SK-N-SH (cell line): ENCODE measurements at regions not wholly inside any gene's neighbourhood (a gene's known extent, or its start where the extent isn't known, plus 50 kb on each side); places are given as distances from the start of the nearest gene placed in this dataset.

Source experiments
- CTCF ChIA-PET: fragments of 300-600, 350-600 bp; formaldehyde crosslinking; extraction: SDS; loops from one replicate; lab custom pipeline; 2021; lab: Yijun Ruan, JAX
- POLR2A ChIA-PET: fragments of 350-600 bp; sonication (Branson Sonifier 250); formaldehyde crosslinking; extraction: SDS; loops from one replicate; lab custom pipeline; 2020; ENCODE audit warnings: antibody characterized with exemption, inconsistent platforms; lab: Yijun Ruan, JAX
- DNase-seq: peaks from one replicate; pipeline ENCODE4 v3.0.0; 2012
- H2AFZ ChIP-seq: fragments of 200-600 bp; sonication (generic); 2 replicates; pipeline ENCODE4 v1.8.1; 2016; ENCODE audit warnings: antibody characterized with exemption, mild to moderate bottlenecking, low read depth
- H3F3A ChIP-seq: fragments of 200-600 bp; sonication (generic); replicated peaks from 2 replicates; pipeline ENCODE3; 2016; ENCODE audit warnings: antibody characterized with exemption, mild to moderate bottlenecking; ENCODE audit not compliant: insufficient read depth
- H3K27ac ChIP-seq, 2 experiments: fragments of 200-500 bp in 1 of 2; fragments of 200-600 bp in 1 of 2; sonication (Bioruptor generic) in 1 of 2; sonication (generic), shearing (Covaris generic) in 1 of 2; 2 replicates each; pipeline versions ENCODE4 v1.5.1 to v1.6.1; 2014 to 2016; ENCODE audit warnings: low read depth in 2 of 2, inconsistent platforms in 1 of 2, low read length in 1 of 2, mild to moderate bottlenecking in 1 of 2, mixed read lengths in 1 of 2
- H3K27me3 ChIP-seq: fragments of 200-600 bp; sonication (generic), shearing (Covaris generic); 2 replicates; pipeline ENCODE4 v1.6.1; 2016; ENCODE audit warnings: mixed run types; ENCODE audit not compliant: insufficient read depth
- H3K36me3 ChIP-seq, 2 experiments: fragments of 200-500 bp in 1 of 2; fragments of 200-600 bp in 1 of 2; sonication (Bioruptor generic) in 1 of 2; sonication (generic) in 1 of 2; replicated peaks in 1 of 2; 2 replicates each; pipeline versions ENCODE3 to v1.5.1; 2014 to 2016; ENCODE audit warnings: low read length in 1 of 2, mild to moderate bottlenecking in 1 of 2; ENCODE audit not compliant: insufficient read depth in 2 of 2, control insufficient read depth in 1 of 2
- H3K4me1 ChIP-seq, 2 experiments: fragments of 200-500 bp in 1 of 2; fragments of 200-600 bp in 1 of 2; sonication (Bioruptor generic) in 1 of 2; sonication (generic), shearing (Covaris generic) in 1 of 2; 2 replicates each; pipeline versions ENCODE4 v1.5.1 to v1.6.1; 2014 to 2016; ENCODE audit warnings: low read depth in 1 of 2, low read length in 1 of 2, mixed run types in 1 of 2; ENCODE audit not compliant: insufficient read depth in 2 of 2, control insufficient read depth in 1 of 2
- H3K4me2 ChIP-seq: fragments of 200-600 bp; sonication (generic), shearing (Covaris generic); 2 replicates; pipeline ENCODE4 v1.6.1; 2017; ENCODE audit warnings: mixed run types
- H3K4me3 ChIP-seq, 2 experiments: fragments of 200-500 bp in 1 of 2; fragments of 200-600 bp in 1 of 2; sonication (Bioruptor generic) in 1 of 2; sonication (generic), shearing (Covaris generic) in 1 of 2; 2 replicates each; pipeline versions ENCODE4 v1.5.1 to v1.8.1; 2014 to 2016; ENCODE audit warnings: low read depth in 2 of 2, inconsistent platforms in 1 of 2, low read length in 1 of 2, mild to moderate bottlenecking in 1 of 2, mixed read lengths in 1 of 2, moderate library complexity in 1 of 2
- H3K79me2 ChIP-seq: fragments of 200-600 bp; sonication (generic); 2 replicates; pipeline ENCODE4 v1.8.1; 2017; ENCODE audit warnings: mild to moderate bottlenecking; ENCODE audit not compliant: insufficient read depth
- H3K9ac ChIP-seq: fragments of 200-600 bp; sonication (generic); 2 replicates; pipeline ENCODE4 v1.6.1; 2017; ENCODE audit warnings: mixed run types
- H3K9me2 ChIP-seq: fragments of 200-600 bp; sonication (generic); 2 replicates; pipeline ENCODE4 v1.6.1; 2017; ENCODE audit warnings: mixed run types
- H3K9me3 ChIP-seq: fragments of 200-600 bp; sonication (generic); 2 replicates; pipeline ENCODE4 v1.6.1; 2017; ENCODE audit warnings: mixed run types, mild to moderate bottlenecking, moderate library complexity
- H4K20me1 ChIP-seq: fragments of 200-600 bp; sonication (generic); 2 replicates; pipeline ENCODE4 v1.6.1; 2017; ENCODE audit warnings: mild to moderate bottlenecking, mixed run types; ENCODE audit not compliant: insufficient read depth
- EP300 ChIP-seq, 2 experiments: IDR thresholded peaks; 2 replicates each; pipeline versions ENCODE4 v1.4.0 to v1.6.1; 2012; ENCODE audit warnings: borderline replicate concordance in 1 of 2, low read depth in 1 of 2, low read length in 1 of 2
- FOSL2 ChIP-seq: IDR thresholded peaks from 2 replicates; pipeline ENCODE4 v1.4.0; 2012; ENCODE audit warnings: low read depth, mild to moderate bottlenecking, moderate library complexity, borderline replicate concordance
- RFX5 ChIP-seq: IDR thresholded peaks from 2 replicates; pipeline ENCODE4 v1.6.1; 2012; ENCODE audit warnings: mild to moderate bottlenecking, improper control_type of control experiment, low read length
- RXRA ChIP-seq: IDR thresholded peaks from 2 replicates; pipeline ENCODE4 v1.4.0; 2012; ENCODE audit warnings: low read depth, mild to moderate bottlenecking, borderline replicate concordance
- TAF1 ChIP-seq: IDR thresholded peaks from 2 replicates; pipeline ENCODE4 v1.6.1; 2012; ENCODE audit warnings: low read depth, mild to moderate bottlenecking, low read length, moderate library complexity, borderline replicate concordance
- TCF12 ChIP-seq: IDR thresholded peaks from 2 replicates; pipeline ENCODE4 v1.4.0; 2012
- WGBS: methylation state at CpG from one replicate; pipeline ENCODE4 v1.1.6; 2017; ENCODE audit warnings: low lambda C conversion rate; 5-methylcytosine and 5-hydroxymethylcytosine counted together
- TF ChIP-seq, protein P1 (sequence below): fragments of 150-350 bp; IDR thresholded peaks from 2 replicates; pipeline ENCODE4 v1.6.1; 2016; ENCODE audit warnings: mild to moderate bottlenecking, low read depth, low read length
- TF ChIP-seq, protein P2 (sequence below): IDR thresholded peaks from 2 replicates; pipeline ENCODE4 v1.4.0; 2012; ENCODE audit warnings: low read depth, borderline replicate concordance
- TF ChIP-seq, protein P3 (sequence below): fragments of 200-600 bp; sonication (generic); IDR thresholded peaks from 2 replicates; pipeline ENCODE4 v1.6.1; 2017; ENCODE audit warnings: antibody characterized with exemption, mild to moderate bottlenecking, moderate library complexity

DNA sequence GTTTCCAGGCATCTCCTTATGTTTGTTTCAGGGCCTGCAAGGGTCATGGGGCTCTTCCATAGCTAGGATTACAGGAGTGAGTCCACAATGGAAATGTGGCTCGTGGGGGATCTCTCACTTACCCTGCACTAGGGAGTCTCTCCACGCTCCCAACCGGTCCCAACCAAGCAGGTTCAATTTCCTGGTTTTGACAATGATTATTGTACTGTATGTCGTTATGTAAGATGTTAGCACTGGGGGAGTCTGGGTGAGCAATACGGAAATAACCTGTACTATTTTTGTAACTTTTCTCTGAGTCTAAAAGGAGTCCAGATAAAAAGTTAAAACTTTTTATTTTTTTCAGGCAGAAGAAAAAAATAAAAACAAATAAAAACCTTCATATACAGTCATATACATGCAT, 325.7 kb upstream of the RGS6 start:
- 85% methylated on average over 5 of the region's 5 CpGs for WGBS

DNA sequence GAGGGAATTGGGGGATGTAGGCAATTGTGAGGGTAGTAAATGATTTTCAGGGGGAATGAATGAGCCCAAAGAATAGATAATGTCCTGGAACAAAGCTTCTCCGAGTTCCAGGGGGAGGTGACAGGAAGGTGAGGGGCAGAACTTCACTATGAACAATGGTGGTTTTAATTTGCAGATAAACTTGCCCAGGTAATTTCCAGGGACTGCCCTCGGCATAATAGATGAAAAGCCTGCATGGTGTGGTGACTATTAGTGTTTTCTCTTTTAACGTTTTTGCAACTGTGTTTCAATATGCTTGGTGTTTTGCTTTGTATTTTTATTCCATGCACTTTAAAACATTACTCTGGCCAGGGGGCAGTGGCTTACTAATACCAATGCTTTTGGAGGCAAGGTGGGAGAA, 325.2 kb upstream of the RGS6 start:
- H3K9me3 ChIP-seq, result no peaks in the 10 kb centered on the region
- TF ChIP-seq, protein P1, sequence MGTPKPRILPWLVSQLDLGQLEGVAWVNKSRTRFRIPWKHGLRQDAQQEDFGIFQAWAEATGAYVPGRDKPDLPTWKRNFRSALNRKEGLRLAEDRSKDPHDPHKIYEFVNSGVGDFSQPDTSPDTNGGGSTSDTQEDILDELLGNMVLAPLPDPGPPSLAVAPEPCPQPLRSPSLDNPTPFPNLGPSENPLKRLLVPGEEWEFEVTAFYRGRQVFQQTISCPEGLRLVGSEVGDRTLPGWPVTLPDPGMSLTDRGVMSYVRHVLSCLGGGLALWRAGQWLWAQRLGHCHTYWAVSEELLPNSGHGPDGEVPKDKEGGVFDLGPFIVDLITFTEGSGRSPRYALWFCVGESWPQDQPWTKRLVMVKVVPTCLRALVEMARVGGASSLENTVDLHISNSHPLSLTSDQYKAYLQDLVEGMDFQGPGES, result no peak
- TF ChIP-seq, all 33 proteins: peak for 0
- H3K4me2 ChIP-seq, result no peak overlapping the region
- peaks cover 4% of the 10 kb centered on the region for H3F3A ChIP-seq
- POLR2A ChIA-PET, result no interaction called here
- H3K27me3 ChIP-seq, result no peaks in the 10 kb centered on the region
- peaks cover 73% of the 10 kb centered on the region for H3K79me2 ChIP-seq
- no peak for DNase-seq
- H3K36me3 ChIP-seq, result peaks cover 0 to 17% of the 10 kb centered on the region in 2 experiments
- no peak overlapping the region for H2AFZ ChIP-seq
- H3K4me1 ChIP-seq, result peaks cover 6 to 12% of the 10 kb centered on the region in 2 experiments; a peak in 3 of 4 replicates
- no peaks in the 10 kb centered on the region for H4K20me1 ChIP-seq
- WGBS, result 84% methylated on average over 3 of the region's 3 CpGs
- H3K9ac ChIP-seq, result no peak overlapping the region
- CTCF ChIA-PET, result no interaction called here
- no peak overlapping the region for H3K4me3 ChIP-seq
- H3K27ac ChIP-seq, result no peak overlapping the region
- no peaks in the 10 kb centered on the region for H3K9me2 ChIP-seq

More for the DNA sequence above, 325.7 kb upstream of the RGS6 start:
- Histone ChIP-seq H4K20me1 (no peaks in the 10 kb centered on the region), H3K9me2 (no peaks in the 10 kb centered on the region), H3K9ac (no peak overlapping the region), H3F3A (peaks cover 4% of the 10 kb centered on the region), H3K27ac (no peak overlapping the region), H3K4me2 (no peak overlapping the region), H3K36me3 (peaks cover 0 to 20% of the 10 kb centered on the region in 2 experiments), H3K4me1 (peaks cover 6 to 12% of the 10 kb centered on the region in 2 experiments; a peak in 3 of 4 replicates), H2AFZ (no peak overlapping the region), H3K4me3 (no peak overlapping the region), H3K27me3 (no peaks in the 10 kb centered on the region), H3K79me2 (peaks cover 73% of the 10 kb centered on the region), H3K9me3 (no peaks in the 10 kb centered on the region)
- POLR2A ChIA-PET, result no interaction called here
- no peak for DNase-seq
- CTCF ChIA-PET, result no interaction called here
- TF ChIP-seq RFX5, result no peak
- TF ChIP-seq, protein P2, sequence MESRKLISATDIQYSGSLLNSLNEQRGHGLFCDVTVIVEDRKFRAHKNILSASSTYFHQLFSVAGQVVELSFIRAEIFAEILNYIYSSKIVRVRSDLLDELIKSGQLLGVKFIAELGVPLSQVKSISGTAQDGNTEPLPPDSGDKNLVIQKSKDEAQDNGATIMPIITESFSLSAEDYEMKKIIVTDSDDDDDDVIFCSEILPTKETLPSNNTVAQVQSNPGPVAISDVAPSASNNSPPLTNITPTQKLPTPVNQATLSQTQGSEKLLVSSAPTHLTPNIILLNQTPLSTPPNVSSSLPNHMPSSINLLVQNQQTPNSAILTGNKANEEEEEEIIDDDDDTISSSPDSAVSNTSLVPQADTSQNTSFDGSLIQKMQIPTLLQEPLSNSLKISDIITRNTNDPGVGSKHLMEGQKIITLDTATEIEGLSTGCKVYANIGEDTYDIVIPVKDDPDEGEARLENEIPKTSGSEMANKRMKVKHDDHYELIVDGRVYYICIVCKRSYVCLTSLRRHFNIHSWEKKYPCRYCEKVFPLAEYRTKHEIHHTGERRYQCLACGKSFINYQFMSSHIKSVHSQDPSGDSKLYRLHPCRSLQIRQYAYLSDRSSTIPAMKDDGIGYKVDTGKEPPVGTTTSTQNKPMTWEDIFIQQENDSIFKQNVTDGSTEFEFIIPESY, result no peak
- no peak for TF ChIP-seq TAF1
- TF ChIP-seq EP300 (IDR thresholded peaks at IDR 0.05; ENCODE audit: borderline replicate concordance in 1 of 2, low read depth in 1 of 2, low read length in 1 of 2), result no peak
- no peak for TF ChIP-seq RXRA
- TF ChIP-seq FOSL2, result no peak

DNA sequence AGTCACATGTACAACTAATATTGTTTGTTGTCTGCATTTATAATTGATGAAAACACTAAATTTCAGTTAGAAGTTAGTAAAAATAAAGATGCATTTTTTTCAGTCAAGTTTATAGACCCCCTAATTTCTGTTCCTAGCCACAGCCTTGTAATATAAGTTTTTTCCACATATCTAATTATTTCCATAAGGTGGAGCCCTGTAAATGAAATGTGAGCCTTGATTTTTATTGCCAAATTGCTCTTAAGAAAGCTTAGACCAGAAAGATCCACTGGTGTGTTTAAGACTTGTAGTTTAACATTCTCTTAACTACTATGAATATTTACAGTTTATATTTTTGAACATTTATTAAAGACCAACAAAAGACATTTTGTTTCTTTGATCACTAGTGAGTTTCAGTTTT, 322.1 kb upstream of the RGS6 start:
- H3K9me2 ChIP-seq, result no peaks in the 10 kb centered on the region
- H3K9me3 ChIP-seq, result no peaks in the 10 kb centered on the region
- H3K36me3 ChIP-seq, result peaks cover 0 to 4% of the 10 kb centered on the region in 2 experiments
- H4K20me1 ChIP-seq, result no peaks in the 10 kb centered on the region
- DNase-seq, result no peak
- CTCF ChIA-PET, result interaction anchor here (1.4 kb wide), 1 partner anchor 289 kb away, joined by 3 read pairs; no protein-coding TSS in a partner anchor
- no peaks in the 10 kb centered on the region for H3K27me3 ChIP-seq
- no peak overlapping the region for H3K9ac ChIP-seq
- H3K27ac ChIP-seq, result no peak overlapping the region
- TF ChIP-seq, protein P1, result no peak
- TF ChIP-seq, protein P3, sequence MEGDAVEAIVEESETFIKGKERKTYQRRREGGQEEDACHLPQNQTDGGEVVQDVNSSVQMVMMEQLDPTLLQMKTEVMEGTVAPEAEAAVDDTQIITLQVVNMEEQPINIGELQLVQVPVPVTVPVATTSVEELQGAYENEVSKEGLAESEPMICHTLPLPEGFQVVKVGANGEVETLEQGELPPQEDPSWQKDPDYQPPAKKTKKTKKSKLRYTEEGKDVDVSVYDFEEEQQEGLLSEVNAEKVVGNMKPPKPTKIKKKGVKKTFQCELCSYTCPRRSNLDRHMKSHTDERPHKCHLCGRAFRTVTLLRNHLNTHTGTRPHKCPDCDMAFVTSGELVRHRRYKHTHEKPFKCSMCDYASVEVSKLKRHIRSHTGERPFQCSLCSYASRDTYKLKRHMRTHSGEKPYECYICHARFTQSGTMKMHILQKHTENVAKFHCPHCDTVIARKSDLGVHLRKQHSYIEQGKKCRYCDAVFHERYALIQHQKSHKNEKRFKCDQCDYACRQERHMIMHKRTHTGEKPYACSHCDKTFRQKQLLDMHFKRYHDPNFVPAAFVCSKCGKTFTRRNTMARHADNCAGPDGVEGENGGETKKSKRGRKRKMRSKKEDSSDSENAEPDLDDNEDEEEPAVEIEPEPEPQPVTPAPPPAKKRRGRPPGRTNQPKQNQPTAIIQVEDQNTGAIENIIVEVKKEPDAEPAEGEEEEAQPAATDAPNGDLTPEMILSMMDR, result 0 out of 2 replicates have a peak, but pooled peaks have one; percentile 7
- TF ChIP-seq TCF12, result 0 out of 2 replicates have a peak, but pooled peaks have one; percentile 7
- TF ChIP-seq, all 33 proteins: peak for 2
- Histone ChIP-seq H3K4me2 (no peak overlapping the region), H3K4me3 (no peak overlapping the region), H3K79me2 (peaks cover 65% of the 10 kb centered on the region), H3F3A (peaks cover 4% of the 10 kb centered on the region), H3K4me1 (peaks cover 6 to 12% of the 10 kb centered on the region in 2 experiments; a peak in 3 of 4 replicates), H2AFZ (no peak overlapping the region)
- POLR2A ChIA-PET, result no interaction called here
